Body of pancreas (tissue), 4 donors: ENCODE measurements at regions not wholly inside any gene's neighbourhood (a gene's known extent, or its start where the extent isn't known, plus 50 kb on each side); places are given as distances from the start of the nearest gene placed in this dataset. TPM values are rescaled to one million over a fixed set of nuclear protein-coding genes. Genes with fewer than 3 reads are reported as not detected.
"Not testable (repeated sequence)": the region's sequence is repeated elsewhere in the genome, so short reads cannot be mapped to it uniquely, and the experiment has no call there.

Experiments used
- ATAC-seq: fragments of 150-250 bp; one replicate; pipeline ENCODE4 v1.9.1; 2016
- DNase-seq, 4 donors: peaks; one replicate each; pipeline ENCODE4 v3.0.0-alpha.2; 2019
- H3K27ac ChIP-seq, 4 donors: fragments of 200-600 bp; sonication (generic); 1 replicate in 3 of 4; 2 replicates in 1 of 4; pipeline versions ENCODE4 v1.5.1 to v1.6.1; 2016 to 2019; ENCODE audit warnings: mild to moderate bottlenecking in 1 of 4, mixed read lengths in 1 of 4, moderate library complexity in 1 of 4
- H3K27me3 ChIP-seq, 2 donors: fragments of 200-600 bp; sonication (generic); one replicate each; pipeline ENCODE4 v1.6.0; 2016; ENCODE audit warnings: mild to moderate bottlenecking in 1 of 2
- H3K36me3 ChIP-seq, 2 donors: fragments of 200-600 bp; sonication (generic); replicated peaks in 1 of 2; 2 replicates each; pipeline ENCODE4 v1.5.1; 2016; ENCODE audit warnings: low read depth in 2 of 2; ENCODE audit not compliant: insufficient read depth in 1 of 2
- H3K4me1 ChIP-seq: fragments of 200-600 bp; sonication (generic); one replicate; pipeline ENCODE4 v1.6.0; 2016
- H3K4me3 ChIP-seq, 2 donors: fragments of 200-600 bp; sonication (generic); 1 replicate in 1 of 2; 2 replicates in 1 of 2; pipeline ENCODE4 v1.5.1; 2016 to 2019
- H3K9me3 ChIP-seq, 3 donors: fragments of 200-600 bp; sonication (generic); 1 replicate in 2 of 3; 2 replicates in 1 of 3; pipeline ENCODE4 v1.5.1; 2016
- WGBS, 2 donors: methylation state at CpG; one replicate each; pipeline ENCODE4 v1.1.5; 2017; 5-methylcytosine and 5-hydroxymethylcytosine counted together
- intact Hi-C: fragments of 100-400 bp; cut with DNase I; formaldehyde crosslinking; loops from one replicate; pipeline ENCODE4 v1.15.1; 2023
- small RNA-seq: library from RNA; depleted of rRNA; stranded (forward); fragments of <200 nt; gene quantifications from one replicate; pipeline ENCODE3, GENCODE V24; 2016

GRCh38 chr4:118634126-118634875 is 50.9 kb upstream of the METTL14 start:
- H3K27ac ChIP-seq, ATAC-seq, H3K9me3 ChIP-seq, H3K4me3 ChIP-seq, intact Hi-C loops, H3K27me3 ChIP-seq, H3K36me3 ChIP-seq, H3K4me1 ChIP-seq, DNase-seq: not testable (repeated sequence)
- 94 to 96% methylated on average over 18 to 23 of the region's 33 CpGs for WGBS, 2 donors

Small RNA genes in the stretch of these regions (small RNA-seq; reads per million reads assigned to genes)
- gene AC092670.1, result not detected
- not detected for gene RNU6-1054P
